ENCODE measurements at regions not wholly inside any gene's neighbourhood (a gene's known extent, or its start where the extent isn't known, plus 50 kb on each side); places are given as distances from the start of the nearest gene placed in this dataset.
"Not testable (repeated sequence)": the region's sequence is repeated elsewhere in the genome, so short reads cannot be mapped to it uniquely, and the experiment has no call there.

DNA sequence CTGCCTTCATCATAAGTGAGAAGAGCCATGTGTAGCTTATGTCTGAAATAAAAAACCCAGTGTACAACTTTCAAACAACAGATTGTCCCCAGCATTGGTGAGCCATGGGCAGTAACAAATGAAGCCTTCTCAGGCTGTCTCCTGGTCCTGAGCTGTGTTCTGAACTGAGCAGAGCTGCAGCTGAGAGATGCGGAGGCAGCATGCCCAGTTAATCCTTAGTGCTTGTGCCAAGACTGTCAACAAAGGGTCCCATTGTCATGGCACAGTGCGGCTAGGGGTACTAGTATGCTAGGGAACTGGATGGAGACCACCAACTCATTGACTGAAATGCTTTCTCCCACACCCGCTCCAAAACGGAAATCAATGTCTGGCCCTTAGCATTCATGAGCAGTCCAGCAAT is 154.3 kb downstream of the RMST start:
- DNase-seq (ENCODE audit: low spot score in 2 of 2) (peak; percentile 4 to 17), FAIRE-seq (no peak)

DNA sequence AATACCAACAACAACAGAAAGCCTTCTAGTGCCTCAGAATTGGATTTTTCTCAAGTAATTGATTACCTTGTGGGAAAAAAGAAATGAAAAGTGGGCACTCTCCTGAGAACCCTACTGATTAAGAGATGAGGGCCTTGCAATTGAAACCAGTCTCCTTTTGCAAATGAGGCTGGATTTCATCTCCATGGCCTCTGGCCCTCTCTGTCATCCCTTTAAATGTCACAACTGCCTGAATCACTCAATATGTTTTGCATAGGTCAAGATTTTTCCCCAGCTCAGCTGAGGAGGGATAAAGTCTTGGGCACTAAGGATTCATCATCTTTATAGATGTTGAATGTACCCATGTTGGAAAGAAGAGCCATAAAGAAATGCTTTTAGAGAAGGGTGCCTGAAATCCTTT is 166.4 kb downstream of the RMST start:
- FAIRE-seq (no peak), DNase-seq (ENCODE audit: low spot score in 2 of 2) (no peak)

DNA sequence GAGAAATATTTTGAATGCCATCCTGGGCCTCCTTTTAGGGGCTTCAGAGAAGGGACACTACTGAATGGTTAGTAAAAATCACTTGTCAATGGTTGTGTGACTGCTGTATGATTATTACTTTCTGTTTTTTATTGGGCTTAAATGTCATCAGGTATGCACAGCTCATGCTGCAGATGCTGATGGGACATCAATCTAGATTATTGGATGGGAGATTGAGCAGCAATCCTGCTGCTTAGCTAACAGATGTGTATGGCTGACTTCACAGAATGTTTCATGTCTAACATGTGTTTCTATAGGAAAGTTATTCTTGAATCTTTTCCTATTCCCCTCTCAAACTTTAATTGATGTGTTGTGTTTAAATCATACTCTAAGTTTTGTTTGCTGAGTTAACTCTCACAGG is 166.8 kb downstream of the RMST start:
- DNase-seq (ENCODE audit: low spot score in 2 of 2): no peak
- no peak for FAIRE-seq

DNA sequence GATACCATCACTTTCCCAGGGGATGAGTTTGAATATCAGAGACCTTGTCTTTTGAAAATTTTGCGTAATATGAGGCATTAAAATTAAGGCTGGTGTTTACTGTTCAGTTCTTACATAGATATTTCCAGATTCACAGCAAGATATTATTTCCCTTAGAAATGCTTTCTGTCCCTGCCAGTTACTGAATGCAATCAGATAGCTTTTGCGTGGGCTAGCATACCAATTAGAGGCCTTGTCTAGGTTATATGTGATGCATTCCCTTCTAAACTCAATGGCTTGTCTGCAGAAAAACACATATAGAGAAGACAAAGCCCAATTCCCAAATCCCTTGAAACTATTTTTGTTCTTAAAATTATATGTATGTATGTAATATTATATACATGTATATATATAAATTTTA is 167.8 kb downstream of the RMST start:
- DNase-seq (ENCODE audit: low spot score in 2 of 2) (no peak), FAIRE-seq (no peak)

DNA sequence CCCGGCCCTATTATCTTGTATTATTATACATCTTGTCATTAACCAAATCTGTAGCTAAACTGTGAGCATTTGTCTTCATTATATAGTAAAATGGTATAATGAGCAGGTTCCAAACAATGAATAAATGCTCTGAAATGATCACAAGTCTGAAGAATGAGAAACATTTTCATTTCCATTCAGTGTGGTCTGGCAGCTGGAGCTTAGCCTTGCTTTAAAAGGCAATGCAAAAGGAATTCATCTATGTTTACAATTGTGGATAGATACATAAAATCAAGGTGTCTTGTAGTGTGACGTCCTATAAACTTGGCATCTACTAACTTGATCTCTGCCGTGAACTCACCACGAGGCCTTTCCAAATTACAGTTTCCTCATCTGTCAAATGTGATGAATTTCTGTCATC is 168.3 kb downstream of the RMST start:
- FAIRE-seq: no peak
- no peak for DNase-seq (ENCODE audit: low spot score in 2 of 2)

DNA sequence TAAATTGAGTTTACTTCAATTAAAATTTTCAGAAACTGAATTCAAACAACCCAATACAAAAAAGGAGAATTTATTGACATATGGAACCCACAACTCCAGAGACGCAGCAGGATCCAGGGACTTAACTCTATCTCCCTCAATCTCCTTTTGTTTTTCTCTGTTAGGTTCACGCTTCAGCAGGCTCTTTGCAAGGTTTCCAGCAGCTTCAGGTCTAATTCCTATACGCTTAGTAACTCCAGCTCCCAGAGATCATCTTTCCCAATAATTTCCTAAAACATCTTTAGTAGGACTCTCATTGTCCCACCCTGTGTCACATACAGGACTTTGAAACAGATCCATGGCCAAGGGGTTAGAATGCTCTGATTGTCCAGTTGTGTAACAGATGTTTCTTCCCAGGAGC is 175.2 kb downstream of the RMST start:
- DNase-seq (ENCODE audit: low spot score in 2 of 2) (no peak), FAIRE-seq (no peak)

DNA sequence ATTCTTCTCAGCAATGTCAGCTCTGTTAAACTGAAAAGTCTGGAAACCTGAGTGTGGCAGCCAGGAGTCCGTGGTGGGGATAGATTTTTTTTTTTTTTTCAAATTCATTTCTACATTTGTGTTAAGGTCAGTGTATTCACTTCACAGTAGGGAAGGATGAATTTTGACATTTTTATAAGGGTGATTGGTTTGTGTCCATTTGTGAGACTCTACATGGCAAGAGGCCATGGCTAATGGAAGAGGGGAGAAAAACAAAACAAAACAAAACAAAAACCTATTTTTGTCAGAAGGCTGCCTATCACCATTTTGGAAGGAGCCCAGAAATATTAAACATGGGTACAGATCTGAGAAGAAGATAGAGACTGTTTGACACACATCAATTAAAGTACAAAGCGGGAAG is 176.1 kb downstream of the RMST start:
- no peak for FAIRE-seq
- no peak for DNase-seq (ENCODE audit: low spot score in 2 of 2)

DNA sequence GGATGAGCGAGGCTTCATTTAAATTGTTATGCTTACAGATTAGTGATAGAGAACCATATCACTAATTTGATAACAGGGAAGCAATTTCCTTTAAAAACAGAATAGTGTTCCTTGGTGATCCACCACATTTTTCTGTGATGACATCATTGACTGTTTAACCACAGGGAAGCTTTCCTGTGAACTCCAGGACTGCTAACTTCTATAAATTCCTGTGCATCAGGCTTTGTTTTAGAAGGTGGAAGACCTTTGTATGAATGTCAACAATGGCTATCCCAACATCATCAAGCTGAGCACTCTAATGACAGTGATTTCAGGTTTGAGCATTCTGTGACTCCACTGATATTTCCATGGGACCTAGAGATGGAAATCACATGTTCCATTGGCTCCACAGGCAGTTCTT is 177.1 kb downstream of the RMST start:
- no peak for FAIRE-seq

DNA sequence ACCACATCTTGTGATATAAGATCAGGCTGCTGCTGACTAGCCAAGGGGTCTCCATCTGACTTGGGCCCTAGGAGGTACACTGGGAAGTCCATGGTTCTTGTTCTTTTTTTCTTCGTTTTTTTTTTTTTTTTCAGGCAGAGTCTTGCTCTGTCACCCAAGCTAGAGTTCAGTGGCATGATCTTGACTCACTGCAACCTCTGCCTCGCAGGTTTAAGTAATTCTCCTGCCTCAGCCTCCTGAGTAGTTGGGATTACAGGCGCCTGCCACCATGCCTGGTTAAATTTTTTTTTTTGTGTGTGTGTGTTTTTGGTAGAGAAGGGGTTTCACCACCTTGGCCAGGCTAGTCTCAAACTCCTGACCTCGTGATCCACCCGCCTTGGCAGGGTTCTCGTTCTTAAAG is 178.2 kb downstream of the RMST start:
- DNase-seq (ENCODE audit: low spot score in 2 of 2): no peak
- no peak for FAIRE-seq

More for the DNA sequence above, 177.1 kb downstream of the RMST start:
- no peak for DNase-seq (ENCODE audit: low spot score in 2 of 2)

DNA sequence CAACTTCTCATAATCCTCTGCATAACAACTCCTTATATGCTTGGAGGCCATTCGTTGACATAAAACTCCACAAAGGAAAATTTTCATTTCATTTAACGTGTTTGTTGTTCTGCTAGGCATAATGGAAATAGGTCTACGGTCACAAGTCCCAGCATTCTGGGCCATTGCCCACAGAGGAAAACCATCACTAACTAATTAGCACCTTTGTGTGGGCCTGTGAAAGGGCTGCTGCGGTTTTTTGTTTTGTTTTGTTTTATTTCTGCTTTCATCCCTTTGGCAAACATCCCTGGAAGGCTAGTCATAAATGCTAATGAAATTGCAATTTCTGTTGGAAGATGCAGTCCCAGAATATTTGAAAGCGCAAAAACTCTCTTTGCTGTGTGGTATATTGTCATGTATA is 180.3 kb downstream of the RMST start:
- DNase-seq (ENCODE audit: low spot score in 2 of 2): no peak
- FAIRE-seq: no peak

DNA sequence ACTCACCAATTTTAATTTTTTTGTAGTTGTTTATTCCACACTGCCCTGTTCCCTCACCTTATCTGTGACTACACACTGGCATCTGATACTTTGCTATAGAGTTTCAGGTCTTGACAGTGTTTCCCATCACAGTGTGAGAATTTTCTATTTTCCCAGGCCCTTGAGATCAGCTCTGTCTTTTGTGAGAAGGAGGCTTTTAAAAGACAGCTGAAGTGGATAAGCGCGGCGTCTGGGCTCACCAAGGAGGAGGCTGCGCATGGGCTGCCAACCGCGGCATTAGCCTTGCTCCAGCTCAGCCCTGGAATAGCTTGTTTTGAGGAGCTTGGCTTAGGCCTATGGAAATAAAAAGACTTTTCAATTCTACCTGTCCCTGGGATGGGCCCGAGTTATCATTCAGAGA is 181.3 kb downstream of the RMST start:
- no peak for FAIRE-seq
- DNase-seq (ENCODE audit: low spot score in 2 of 2): no peak

DNA sequence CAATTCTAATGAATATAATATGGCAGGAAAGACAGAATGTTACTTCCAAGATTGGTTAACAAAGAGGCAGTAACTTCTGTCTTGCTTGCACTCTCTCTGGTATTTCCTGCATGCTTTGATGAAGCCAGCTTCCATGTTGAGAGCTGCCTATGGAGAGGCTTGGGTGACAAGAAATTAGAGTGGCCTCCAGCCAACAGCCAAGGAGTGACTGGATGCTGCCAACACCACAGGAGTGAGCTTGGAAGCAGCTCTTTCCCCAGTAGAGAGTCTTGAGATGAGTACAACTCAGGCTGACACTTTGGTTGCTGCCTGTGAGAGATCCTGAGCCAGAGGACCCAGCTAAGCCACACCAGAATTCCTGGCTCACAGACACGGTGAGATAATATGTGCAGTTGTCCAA is 183.1 kb downstream of the RMST start:
- FAIRE-seq (no peak), DNase-seq (ENCODE audit: low spot score in 2 of 2) (no peak)

DNA sequence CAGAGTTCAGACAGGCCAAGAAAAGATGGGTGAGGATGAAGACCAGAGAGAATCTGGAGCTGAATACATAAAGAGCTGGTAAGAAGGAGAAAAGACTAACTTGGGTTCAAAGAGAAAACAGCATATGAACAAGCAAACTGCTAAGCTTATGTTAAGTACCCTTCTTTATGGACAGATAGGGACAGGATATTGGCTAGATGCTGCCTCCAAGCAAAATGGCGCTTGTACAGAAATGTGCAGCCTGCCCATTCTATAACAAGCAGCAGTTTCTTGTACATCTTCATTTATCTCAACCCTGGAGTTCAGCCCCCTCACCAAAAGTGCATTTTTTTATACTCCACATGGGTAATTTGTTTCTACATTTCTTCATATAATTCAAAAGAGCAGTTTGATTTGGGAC is 184.5 kb downstream of the RMST start:
- FAIRE-seq (no peak), DNase-seq (ENCODE audit: low spot score in 2 of 2) (no peak)

DNA sequence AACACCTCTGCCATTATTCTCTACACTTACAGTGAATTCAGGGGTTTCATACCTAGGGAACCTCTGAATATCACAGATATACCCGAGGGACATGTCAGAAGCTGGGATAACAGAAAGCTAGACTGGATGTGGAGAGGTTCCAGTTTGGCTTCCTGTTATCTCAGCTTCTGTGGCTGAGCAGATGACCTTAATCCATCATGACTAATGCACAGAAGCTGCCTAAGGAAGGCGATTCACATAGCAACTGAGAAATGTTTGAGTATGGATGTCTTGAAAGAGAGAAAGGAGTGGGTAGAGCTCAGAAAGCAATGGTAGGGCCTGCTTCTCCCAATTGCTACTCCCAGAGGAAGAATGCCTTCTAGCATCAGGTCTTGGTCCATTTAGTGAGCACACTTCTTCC is 187.6 kb downstream of the RMST start:
- FAIRE-seq (no peak), DNase-seq (ENCODE audit: low spot score in 2 of 2) (no peak)

DNA sequence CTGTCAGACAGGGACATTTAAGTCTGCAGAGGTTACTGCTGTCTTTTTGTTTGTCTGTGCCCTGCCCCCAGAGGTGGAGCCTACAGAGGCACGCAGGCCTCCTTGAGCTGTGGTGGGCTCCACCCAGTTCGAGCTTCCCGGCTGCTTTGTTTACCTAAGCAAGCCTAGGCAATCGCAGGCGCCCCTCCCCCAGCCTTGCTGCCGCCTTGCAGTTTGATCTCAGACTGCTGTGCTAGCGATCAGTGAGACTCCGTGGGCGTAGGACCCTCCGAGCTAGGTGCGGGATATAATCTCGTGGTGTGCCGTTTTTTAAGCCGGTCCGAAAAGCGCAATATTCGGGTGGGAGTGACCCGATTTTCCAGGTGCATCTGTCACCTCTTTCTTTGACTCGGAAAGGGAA is 193.9 kb downstream of the RMST start:
- FAIRE-seq; DNase-seq (ENCODE audit: low spot score in 2 of 2): not testable (repeated sequence)

DNA sequence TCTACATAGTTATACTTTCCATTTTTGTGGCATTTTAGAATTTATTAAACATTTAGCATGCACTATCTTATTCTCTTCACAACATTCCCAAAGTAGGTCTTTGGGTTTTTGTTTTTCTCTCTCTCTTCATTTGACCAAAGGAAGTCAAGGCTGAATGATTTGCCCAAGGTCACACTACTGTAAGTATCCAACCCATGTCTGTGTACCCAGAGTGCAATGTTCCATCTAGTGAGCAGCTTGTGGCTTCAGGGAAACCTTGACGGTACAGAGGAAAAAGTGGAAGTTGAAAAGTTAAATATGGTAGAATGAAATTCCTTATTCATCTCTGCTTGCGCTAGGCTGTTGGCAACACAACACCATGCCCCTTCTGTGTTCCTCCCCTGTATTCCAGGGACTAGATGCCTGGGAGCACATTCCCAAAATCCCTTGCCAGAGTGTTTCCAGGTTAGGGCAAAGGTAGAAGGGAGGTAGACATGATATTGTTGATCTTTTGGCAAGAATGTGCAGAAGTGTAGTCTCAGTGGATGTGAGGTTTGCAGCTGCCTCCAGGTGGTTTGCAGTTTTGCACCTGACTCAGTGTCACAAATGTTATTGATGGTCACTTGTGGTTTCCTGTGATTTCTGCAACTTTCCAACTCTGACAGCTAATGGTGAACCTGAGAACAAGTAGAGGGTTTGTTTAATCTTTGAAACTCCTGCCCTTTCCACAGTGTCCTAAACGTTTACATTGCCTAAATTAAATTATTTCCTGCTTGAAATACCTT is 196.7 kb downstream of the RMST start:
- FAIRE-seq (no peak), DNase-seq (ENCODE audit: low spot score in 2 of 2) (no peak)

DNA sequence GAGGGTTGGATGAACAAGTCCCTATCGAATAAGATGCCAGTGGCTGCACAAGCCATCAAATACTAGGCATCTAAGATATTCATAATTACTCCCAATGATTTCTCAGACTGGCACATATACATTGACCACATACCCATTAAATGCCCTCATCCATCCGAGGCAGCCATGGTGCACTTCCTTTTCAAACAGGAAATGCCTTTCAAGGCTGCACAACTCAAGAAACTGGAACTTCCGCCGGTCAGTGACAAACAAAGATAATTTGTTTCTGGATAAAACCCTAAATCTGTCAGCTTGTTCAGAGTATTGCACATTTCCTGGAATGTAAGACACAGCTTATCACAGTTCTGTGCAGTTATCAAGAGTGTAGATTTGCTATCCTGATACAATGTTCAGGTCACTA is 203.7 kb downstream of the RMST start:
- DNase-seq (ENCODE audit: low spot score in 2 of 2) (no peak), FAIRE-seq (no peak)

DNA sequence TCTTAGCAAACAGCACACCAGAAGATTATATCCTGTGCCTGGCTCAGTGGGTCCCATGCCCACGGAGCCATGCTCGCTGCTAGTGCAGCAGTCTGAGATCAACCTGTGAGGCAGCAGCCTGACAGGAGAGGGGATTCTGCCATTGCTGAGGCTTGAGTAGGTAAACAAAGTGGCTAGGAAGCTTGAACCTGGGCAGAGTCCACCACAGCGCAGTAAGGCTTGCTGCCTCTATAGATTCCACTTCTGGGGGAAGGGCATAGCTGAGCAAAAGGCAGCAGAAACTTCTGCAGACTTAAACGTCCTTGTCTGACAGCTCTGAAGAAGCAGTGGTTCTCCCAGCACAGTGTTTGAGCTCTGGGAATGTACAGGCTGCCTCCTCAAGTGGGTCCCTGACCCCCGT is 210.3 kb downstream of the RMST start:
- DNase-seq (ENCODE audit: low spot score in 2 of 2): no peak
- FAIRE-seq: no peak

DNA sequence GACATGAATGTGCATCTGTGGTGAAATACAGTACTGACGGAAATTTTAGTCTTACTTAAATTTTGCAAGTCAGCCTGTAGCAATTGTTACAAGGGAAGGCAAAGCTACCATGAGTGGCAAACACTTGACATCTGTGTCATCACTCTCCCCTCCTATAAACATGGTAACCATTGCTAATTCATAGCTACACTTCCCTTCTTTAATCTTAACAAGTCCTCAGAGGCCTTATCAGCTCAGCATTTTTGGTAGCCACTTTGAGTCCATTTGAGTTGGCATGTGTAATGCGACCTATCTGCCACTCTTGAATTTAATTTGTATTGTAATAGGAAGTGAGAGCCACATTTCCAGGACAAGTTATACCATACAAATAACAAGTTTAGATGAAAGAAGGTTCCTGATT is 218.1 kb downstream of the RMST start:
- DNase-seq (ENCODE audit: low spot score in 2 of 2) (no peak), FAIRE-seq (no peak)

DNA sequence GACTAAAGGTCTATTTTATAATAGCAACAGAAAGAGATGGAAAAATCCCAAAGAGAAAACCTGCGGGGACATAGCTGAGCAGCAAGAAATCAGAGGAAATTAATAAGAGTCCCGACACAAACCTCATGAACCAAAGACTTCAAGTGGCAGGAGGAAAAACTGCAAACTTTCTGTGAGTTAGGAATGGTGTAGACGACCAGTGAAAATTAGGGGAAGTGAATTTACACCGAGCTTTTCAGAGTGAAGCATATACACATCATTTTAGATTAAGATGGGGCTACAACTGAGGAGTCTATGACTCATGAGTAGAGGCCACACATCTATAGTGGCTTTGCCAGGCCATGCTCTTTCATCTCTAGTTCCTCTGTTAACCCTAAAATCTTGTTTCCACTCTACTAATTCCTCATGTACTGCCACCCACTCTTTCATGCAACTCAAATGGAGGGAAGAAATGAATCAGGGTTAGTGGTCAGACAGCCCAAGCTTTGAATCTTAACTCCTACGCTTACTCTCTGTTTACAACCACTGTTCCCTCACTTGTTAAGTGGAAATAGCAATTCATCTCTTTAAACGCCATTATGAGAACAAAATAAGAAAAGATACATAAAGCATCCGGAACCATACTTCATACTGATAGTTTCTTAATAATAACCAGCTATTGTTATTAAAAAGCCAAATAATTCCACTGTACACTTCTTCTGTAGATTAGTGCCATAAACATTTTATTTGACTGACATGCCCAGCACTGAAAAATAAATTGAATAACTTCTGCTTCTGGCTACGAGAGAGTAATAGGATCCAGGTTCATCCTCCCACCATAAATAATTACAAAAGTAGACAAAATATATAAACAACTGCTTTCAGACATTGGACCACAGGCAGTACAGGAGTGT is 219.3 kb downstream of the RMST start:
- FAIRE-seq: no peak
- no peak for DNase-seq (ENCODE audit: low spot score in 2 of 2)

DNA sequence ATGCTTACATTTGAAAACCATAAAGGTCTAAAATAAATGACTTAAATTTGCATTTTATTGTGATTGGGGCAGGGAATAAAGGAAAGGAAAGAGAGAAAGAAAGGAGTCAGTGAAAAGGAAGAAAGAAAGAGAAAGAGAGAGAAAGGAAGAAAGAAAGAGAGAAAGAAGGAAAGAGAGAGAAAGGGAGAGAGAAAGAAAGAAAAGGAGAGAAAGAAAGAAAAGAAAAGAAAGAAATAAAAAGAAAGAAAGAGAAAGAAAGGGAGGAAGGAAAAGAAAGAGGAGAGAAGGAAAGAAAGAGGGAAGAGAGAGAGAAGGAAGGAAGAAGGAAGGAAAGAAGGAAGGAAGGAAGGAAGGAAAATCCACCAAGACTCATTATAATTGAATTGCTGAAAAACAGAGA is 222.8 kb downstream of the RMST start:
- FAIRE-seq (no peak), DNase-seq (ENCODE audit: low spot score in 2 of 2) (no peak)

DNA sequence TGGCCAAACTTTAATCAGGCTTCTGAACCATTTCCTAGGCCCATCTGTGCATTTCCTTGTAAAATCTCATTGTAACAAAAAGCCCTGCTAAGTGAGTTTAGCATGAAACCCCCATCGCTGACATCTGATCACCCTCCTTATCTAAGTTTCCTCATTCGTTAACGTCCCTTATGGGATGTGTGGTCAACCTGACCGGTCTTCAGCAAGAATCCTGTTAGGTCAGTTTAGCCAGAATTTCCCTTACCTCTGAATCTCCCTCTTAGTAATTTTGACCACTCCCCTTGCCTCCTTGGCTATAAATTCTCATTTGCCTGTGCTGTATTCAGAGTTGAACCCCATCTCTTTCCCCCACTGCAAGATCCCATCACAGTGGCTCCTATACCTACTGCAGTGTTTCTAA is 239.3 kb downstream of the RMST start:
- no peak for DNase-seq (ENCODE audit: low spot score in 2 of 2)
- no peak for FAIRE-seq
